ENCODE measurements at regions not wholly inside any gene's neighbourhood (a gene's known extent, or its start where the extent isn't known, plus 50 kb on each side); places are given as distances from the start of the nearest gene placed in this dataset.

- TF ChIP-seq EZH2phosphoT487 (IDR thresholded peaks at IDR 0.05; ENCODE audit: low read depth, severe bottlenecking, unreplicated experiment) (no peak), CTCF (IDR thresholded peaks at IDR 0.05; ENCODE audit: poor library complexity) (no peak), EZH2 (IDR thresholded peaks at IDR 0.05; ENCODE audit: borderline replicate concordance) (no peak)
- Histone ChIP-seq H3K27ac (no peak overlapping the region), H2AFZ (no peak overlapping the region), H3K4me2 (no peak overlapping the region), H3K9me3 (ENCODE audit: low read depth) (no peaks in the 10 kb centered on the region), H3K4me3 (no peak overlapping the region), H4K20me1 (ENCODE audit: insufficient read depth, poor library complexity, severe bottlenecking) (no peaks in the 10 kb centered on the region), H3K36me3 (replicated peaks; ENCODE audit: insufficient read depth, low read depth) (no peaks in the 10 kb centered on the region), H3K27me3 (no peaks in the 10 kb centered on the region), H3K79me2 (no peaks in the 10 kb centered on the region), H3K9me2 (replicated peaks; ENCODE audit: insufficient read depth) (no peaks in the 10 kb centered on the region), H3K4me1 (ENCODE audit: insufficient read depth) (no peaks in the 10 kb centered on the region)
- WGBS (ENCODE audit: low lambda C conversion rate, missing lambda C conversion rate): 66% methylated on average over 6 of the region's 6 CpGs
- DNase-seq (ENCODE audit: low spot score): no peak
Observed at GRCh38 chr9:86822006-86822801, 125.1 kb downstream of the GAS1 start.

- Histone ChIP-seq H3K4me2 (no peak overlapping the region), H3K4me3 (no peak overlapping the region)
- WGBS (ENCODE audit: low lambda C conversion rate, missing lambda C conversion rate): 79% methylated on average over 8 of the region's 8 CpGs
Observed at GRCh38 chr9:86821006-86821845, 126.1 kb downstream of the GAS1 start.

GRCh38 chr9:86819552-86819951 is 127.8 kb downstream of the GAS1 start:
- whole genome bisulfite sequencing (ENCODE audit: low lambda C conversion rate, missing lambda C conversion rate): 77% methylated on average over 1 of the region's 1 CpG

More at GRCh38 chr9:86821006-86821845, 126.1 kb downstream of the GAS1 start:
- Histone ChIP-seq H3K79me2 (no peaks in the 10 kb centered on the region), H3K4me1 (ENCODE audit: insufficient read depth) (no peaks in the 10 kb centered on the region), H3K27ac (no peak overlapping the region), H3K36me3 (replicated peaks; ENCODE audit: insufficient read depth, low read depth) (no peaks in the 10 kb centered on the region), H4K20me1 (ENCODE audit: insufficient read depth, poor library complexity, severe bottlenecking) (no peaks in the 10 kb centered on the region), H2AFZ (no peak overlapping the region), H3K9me3 (ENCODE audit: low read depth) (no peaks in the 10 kb centered on the region), H3K9me2 (replicated peaks; ENCODE audit: insufficient read depth) (no peaks in the 10 kb centered on the region), H3K27me3 (no peaks in the 10 kb centered on the region)
- no peak for TF ChIP-seq CTCF (IDR thresholded peaks at IDR 0.05; ENCODE audit: poor library complexity)
- TF ChIP-seq EZH2phosphoT487 (IDR thresholded peaks at IDR 0.05; ENCODE audit: low read depth, severe bottlenecking, unreplicated experiment): no peak
- no peak for DNase-seq (ENCODE audit: low spot score)

More at GRCh38 chr9:86819552-86819951, 127.8 kb downstream of the GAS1 start:
- H3K79me2 ChIP-seq: no peaks in the 10 kb centered on the region
- no peaks in the 10 kb centered on the region for H3K36me3 ChIP-seq (replicated peaks; ENCODE audit: insufficient read depth, low read depth)
- H2AFZ ChIP-seq: no peak overlapping the region
- H3K27ac ChIP-seq: no peak overlapping the region
- H3K4me2 ChIP-seq: no peak overlapping the region
- no peaks in the 10 kb centered on the region for H4K20me1 ChIP-seq (ENCODE audit: insufficient read depth, poor library complexity, severe bottlenecking)
- no peaks in the 10 kb centered on the region for H3K27me3 ChIP-seq
- no peaks in the 10 kb centered on the region for H3K9me2 ChIP-seq (replicated peaks; ENCODE audit: insufficient read depth)
- no peak for TF ChIP-seq EZH2 (IDR thresholded peaks at IDR 0.05; ENCODE audit: borderline replicate concordance)
- TF ChIP-seq CTCF (IDR thresholded peaks at IDR 0.05; ENCODE audit: poor library complexity): no peak
- TF ChIP-seq EZH2phosphoT487 (IDR thresholded peaks at IDR 0.05; ENCODE audit: low read depth, severe bottlenecking, unreplicated experiment): no peak
- H3K4me1 ChIP-seq (ENCODE audit: insufficient read depth): no peaks in the 10 kb centered on the region
- no peak overlapping the region for H3K4me3 ChIP-seq
- DNase-seq (ENCODE audit: low spot score): no peak
- H3K9me3 ChIP-seq (ENCODE audit: low read depth): no peaks in the 10 kb centered on the region

Measured in hepatocyte (in vitro differentiated cells).